Progenitor cell of endocrine pancreas (in vitro differentiated cells): ENCODE measurements at regions not wholly inside any gene's neighbourhood (a gene's known extent, or its start where the extent isn't known, plus 50 kb on each side); places are given as distances from the start of the nearest gene placed in this dataset.
"Not testable (repeated sequence)": the region's sequence is repeated elsewhere in the genome, so short reads cannot be mapped to it uniquely, and the experiment has no call there.

Experiments
- DNase-seq: peaks from one replicate; pipeline ENCODE4 v3.0.0; 2021; ENCODE audit warnings: low spot score; ENCODE audit not compliant: unreplicated experiment
- H3K27ac Mint-ChIP-seq: 2 replicates; pipeline ENCODE4 v1.8.0; 2021; ENCODE audit warnings: mild to moderate bottlenecking, moderate library complexity, mixed read lengths
- H3K27me3 Mint-ChIP-seq: 2 replicates; pipeline ENCODE4 v1.8.0; 2021; ENCODE audit warnings: mixed read lengths
- H3K36me3 Mint-ChIP-seq: 2 replicates; pipeline ENCODE4 v1.8.0; 2022; ENCODE audit warnings: mixed read lengths; ENCODE audit not compliant: insufficient read depth
- H3K4me1 Mint-ChIP-seq: 2 replicates; pipeline ENCODE4 v1.8.0; 2021; ENCODE audit warnings: low read depth, mixed read lengths
- H3K4me3 Mint-ChIP-seq: 2 replicates; pipeline ENCODE4 v1.8.0; 2021; ENCODE audit warnings: low read depth, mild to moderate bottlenecking, moderate library complexity, mixed read lengths
- H3K9me3 Mint-ChIP-seq: 2 replicates; pipeline ENCODE4 v1.8.0; 2021; ENCODE audit warnings: low read depth, mixed read lengths
- TF ChIP-seq, protein P1 (sequence below): fragments of 200-600 bp; sonication (generic); IDR thresholded peaks from one replicate; pipeline ENCODE4 v1.5.0; 2021; ENCODE audit warnings: antibody characterized with exemption, mild to moderate bottlenecking; ENCODE audit not compliant: unreplicated experiment

DNA sequence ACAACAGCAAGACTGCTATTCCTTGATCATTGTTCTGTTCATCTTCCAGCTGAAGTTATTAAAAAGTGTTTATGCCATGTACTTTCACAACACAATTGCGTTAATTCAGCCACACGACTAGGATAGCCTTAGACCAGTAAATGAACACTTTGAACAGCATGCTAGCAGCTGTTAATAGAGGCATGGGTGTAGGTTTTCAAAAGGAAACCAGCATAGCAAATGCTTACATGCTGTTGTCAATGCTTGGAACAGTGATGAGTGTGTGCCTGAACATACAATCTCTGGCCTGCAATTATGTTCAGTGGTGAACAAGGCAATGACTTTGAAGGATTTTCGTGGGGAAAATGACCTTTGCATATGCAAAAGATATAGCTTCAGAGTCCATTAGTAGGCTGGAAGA lies 127.4 kb upstream of the RBM19 start:
- TF ChIP-seq, protein P1, sequence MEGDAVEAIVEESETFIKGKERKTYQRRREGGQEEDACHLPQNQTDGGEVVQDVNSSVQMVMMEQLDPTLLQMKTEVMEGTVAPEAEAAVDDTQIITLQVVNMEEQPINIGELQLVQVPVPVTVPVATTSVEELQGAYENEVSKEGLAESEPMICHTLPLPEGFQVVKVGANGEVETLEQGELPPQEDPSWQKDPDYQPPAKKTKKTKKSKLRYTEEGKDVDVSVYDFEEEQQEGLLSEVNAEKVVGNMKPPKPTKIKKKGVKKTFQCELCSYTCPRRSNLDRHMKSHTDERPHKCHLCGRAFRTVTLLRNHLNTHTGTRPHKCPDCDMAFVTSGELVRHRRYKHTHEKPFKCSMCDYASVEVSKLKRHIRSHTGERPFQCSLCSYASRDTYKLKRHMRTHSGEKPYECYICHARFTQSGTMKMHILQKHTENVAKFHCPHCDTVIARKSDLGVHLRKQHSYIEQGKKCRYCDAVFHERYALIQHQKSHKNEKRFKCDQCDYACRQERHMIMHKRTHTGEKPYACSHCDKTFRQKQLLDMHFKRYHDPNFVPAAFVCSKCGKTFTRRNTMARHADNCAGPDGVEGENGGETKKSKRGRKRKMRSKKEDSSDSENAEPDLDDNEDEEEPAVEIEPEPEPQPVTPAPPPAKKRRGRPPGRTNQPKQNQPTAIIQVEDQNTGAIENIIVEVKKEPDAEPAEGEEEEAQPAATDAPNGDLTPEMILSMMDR: no peak
- peaks cover 17% of the 10 kb centered on the region for H3K27me3 Mint-ChIP-seq
- no peak overlapping the region for H3K27ac Mint-ChIP-seq
- H3K36me3 Mint-ChIP-seq: no peaks in the 10 kb centered on the region
- H3K4me1 Mint-ChIP-seq: no peaks in the 10 kb centered on the region
- peaks cover 7% of the 10 kb centered on the region for H3K9me3 Mint-ChIP-seq
- H3K4me3 Mint-ChIP-seq: no peak overlapping the region
- no peak for DNase-seq

DNA sequence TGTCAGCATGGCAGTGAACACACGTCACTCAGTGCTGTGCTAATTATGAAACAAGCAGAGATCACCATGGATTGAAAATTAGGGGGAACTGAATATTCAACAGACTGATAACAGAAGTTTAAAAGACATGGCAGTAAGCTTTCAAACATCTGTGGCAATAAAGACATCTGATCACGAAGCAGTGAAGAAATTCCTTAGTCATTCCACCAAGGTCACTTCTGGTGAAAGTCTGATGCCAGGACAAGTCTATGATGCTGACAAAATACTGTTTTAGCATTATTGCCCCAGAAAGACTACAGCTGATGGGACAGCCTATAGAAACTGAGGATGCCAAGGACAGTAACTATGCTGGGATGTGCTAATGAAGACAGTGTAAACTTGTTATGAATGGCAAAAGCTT lies 126.9 kb upstream of the RBM19 start:
- Mint-ChIP-seq H3K27me3 (peaks cover 17% of the 10 kb centered on the region), H3K4me1 (no peaks in the 10 kb centered on the region), H3K27ac (no peak overlapping the region), H3K9me3 (peaks cover 7% of the 10 kb centered on the region), H3K4me3 (no peak overlapping the region), H3K36me3 (no peaks in the 10 kb centered on the region)
- TF ChIP-seq, protein P1: no peak
- DNase-seq: no peak

DNA sequence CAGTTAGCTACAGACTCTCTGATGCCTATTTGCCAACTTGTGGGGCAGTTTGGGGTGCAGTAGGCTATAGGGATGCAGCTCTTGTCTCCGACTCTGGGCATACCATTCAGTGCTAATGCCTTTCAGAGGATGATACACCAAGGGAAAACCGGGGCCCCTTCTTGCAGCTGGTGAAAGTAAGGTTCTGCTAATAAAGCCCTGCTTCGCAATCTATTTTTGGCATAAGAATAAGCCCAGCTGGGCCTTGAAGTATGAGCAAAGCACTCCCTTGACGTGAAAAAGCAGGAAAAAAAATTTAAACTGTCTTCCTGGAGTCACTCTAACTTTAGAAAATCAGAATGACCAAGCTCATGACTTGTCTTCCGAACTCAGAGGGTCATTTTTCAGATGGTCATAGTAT lies 124.1 kb upstream of the RBM19 start:
- no peak for DNase-seq
- Mint-ChIP-seq H3K4me1 (no peaks in the 10 kb centered on the region), H3K27ac (no peak overlapping the region), H3K27me3 (peaks cover 21% of the 10 kb centered on the region), H3K9me3 (peaks cover 7% of the 10 kb centered on the region), H3K36me3 (no peaks in the 10 kb centered on the region), H3K4me3 (no peak overlapping the region)
- TF ChIP-seq, protein P1: no peak

DNA sequence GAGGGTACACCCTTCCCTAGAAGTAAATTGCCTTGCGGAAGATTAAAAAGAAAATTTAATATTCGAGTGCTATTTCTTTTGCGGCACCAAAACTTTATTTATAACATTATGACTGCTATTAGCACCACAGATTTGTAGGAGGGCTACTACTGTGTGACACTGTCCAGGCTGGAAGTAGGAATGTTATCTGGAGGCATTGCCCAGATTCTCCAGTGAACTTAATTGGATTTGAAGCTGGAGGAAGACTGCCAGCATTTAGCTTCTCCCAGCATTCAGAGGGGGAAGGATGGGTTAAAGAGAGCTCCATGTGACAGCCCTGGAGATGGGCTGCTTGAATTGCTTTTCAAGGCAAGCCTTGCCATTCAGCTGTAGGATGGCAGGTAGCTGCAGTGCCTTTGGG lies 107.0 kb upstream of the RBM19 start:
- Mint-ChIP-seq H3K9me3 (no peaks in the 10 kb centered on the region), H3K4me1 (no peaks in the 10 kb centered on the region), H3K27ac (no peak overlapping the region), H3K27me3 (peaks cover 56% of the 10 kb centered on the region), H3K36me3 (no peaks in the 10 kb centered on the region), H3K4me3 (no peak overlapping the region)
- TF ChIP-seq, protein P1: no peak
- DNase-seq: no peak

DNA sequence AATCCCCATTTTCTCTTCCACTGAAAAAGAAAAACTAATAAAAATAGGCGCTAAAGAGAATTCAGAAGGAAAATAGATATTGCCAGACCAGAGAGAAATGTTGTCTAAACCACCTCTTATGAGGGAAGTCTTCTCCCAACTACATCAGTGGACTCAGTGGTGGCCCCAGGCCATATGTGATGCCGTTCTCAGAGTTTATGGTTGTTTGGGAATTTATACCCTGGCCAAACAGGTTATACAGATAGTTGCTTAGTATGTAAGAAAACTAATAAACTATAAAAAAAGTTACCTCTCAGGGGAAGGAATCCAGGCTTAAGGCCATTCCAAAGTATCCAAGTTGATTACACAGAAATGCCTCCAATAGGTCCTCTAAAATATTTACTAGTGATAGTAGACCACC lies 103.4 kb upstream of the RBM19 start:
- DNase-seq: no peak
- no peak overlapping the region for H3K27ac Mint-ChIP-seq
- TF ChIP-seq, protein P1: no peak
- H3K4me3 Mint-ChIP-seq: no peak overlapping the region
- peaks cover 1% of the 10 kb centered on the region for H3K36me3 Mint-ChIP-seq
- peaks cover 74% of the 10 kb centered on the region for H3K27me3 Mint-ChIP-seq
- no peaks in the 10 kb centered on the region for H3K9me3 Mint-ChIP-seq
- H3K4me1 Mint-ChIP-seq: no peaks in the 10 kb centered on the region

DNA sequence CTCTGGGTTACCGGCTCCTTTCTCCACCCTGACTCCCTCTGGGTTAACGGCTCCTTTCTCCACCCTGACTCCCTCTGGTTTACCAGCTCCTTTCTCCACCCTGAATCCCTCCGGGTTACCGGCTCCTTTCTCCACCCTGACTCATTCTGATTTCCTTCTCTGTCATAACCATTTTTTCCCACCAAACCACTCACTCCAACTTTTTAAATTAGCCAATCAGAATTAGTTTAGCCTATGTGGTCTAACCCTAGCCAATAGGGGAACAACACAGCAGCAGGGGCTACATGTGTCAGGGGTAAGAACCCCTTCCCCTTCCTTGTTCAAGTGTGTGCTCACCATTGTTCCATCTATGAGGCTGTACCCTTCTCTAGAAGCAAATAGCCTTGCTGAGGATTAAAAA lies 98.4 kb upstream of the RBM19 start:
- H3K4me1 Mint-ChIP-seq: no peaks in the 10 kb centered on the region
- TF ChIP-seq, protein P1: no peak
- peaks cover 1% of the 10 kb centered on the region for H3K36me3 Mint-ChIP-seq
- H3K4me3 Mint-ChIP-seq: no peak overlapping the region
- DNase-seq: no peak
- H3K27ac Mint-ChIP-seq: peak overlapping the region; percentile 27
- H3K9me3 Mint-ChIP-seq: no peaks in the 10 kb centered on the region
- peaks cover 54% of the 10 kb centered on the region for H3K27me3 Mint-ChIP-seq

DNA sequence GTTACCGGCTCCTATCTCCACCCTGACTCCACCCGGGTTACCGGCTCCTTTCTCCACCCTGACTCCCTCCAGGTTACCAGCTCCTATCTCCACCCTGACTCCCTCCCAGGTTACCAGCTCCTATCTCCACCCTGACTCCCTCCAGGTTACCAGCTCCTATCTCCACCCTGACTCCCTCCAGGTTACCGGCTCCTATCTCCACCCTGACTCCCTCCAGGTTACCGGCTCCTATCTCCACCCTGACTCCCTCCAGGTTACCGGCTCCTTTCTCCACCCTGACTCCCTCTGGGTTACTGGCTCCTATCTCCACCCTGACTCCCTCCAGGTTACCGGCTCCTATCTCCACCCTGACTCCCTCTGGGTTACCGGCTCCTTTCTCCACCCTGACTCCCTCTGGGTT lies 97.9 kb upstream of the RBM19 start:
- not testable (repeated sequence) for DNase-seq, H3K4me3 Mint-ChIP-seq, H3K27ac Mint-ChIP-seq, H3K4me1 Mint-ChIP-seq, H3K9me3 Mint-ChIP-seq, H3K36me3 Mint-ChIP-seq
- peaks cover 49% of the 10 kb centered on the region for H3K27me3 Mint-ChIP-seq
